ENCODE measurements at regions not wholly inside any gene's neighbourhood (a gene's known extent, or its start where the extent isn't known, plus 50 kb on each side); places are given as distances from the start of the nearest gene placed in this dataset.

DNA sequence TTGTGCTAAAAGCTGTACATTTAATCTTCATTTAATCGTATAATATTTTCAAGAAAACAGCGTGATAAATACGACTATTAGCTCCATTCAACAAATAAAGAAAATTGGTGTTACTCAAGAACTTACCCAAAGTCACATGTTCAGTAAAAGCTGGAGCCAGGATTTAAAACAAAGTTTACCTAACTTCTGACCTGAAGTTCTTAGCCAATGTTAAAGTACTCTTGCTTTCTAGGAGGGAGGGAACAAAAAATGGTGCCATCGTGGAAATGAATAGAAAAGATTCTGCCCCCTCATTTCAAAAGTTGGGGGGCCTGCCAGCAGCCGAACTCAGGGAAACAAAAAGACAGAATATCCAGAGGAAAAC is 395.8 kb downstream of the CD109 start:
- Histone ChIP-seq H3K9me3 (ENCODE audit: low read length) (no peaks in the 10 kb centered on the region), H3K27ac (ENCODE audit: low read length) (no peak overlapping the region), H3K4me2 (ENCODE audit: low read length) (no peak overlapping the region), H3K4me3 (ENCODE audit: low read length) (no peak overlapping the region), H3K79me2 (replicated peaks; ENCODE audit: insufficient read depth, low read length) (no peaks in the 10 kb centered on the region), H4K20me1 (ENCODE audit: insufficient read depth) (no peaks in the 10 kb centered on the region), H3F3A (ENCODE audit: insufficient read depth, low read length, poor library complexity, severe bottlenecking) (no peaks in the 10 kb centered on the region), H2AFZ (ENCODE audit: low read depth, low read length) (no peak overlapping the region), H3K36me3 (ENCODE audit: insufficient read depth, low read length) (no peaks in the 10 kb centered on the region), H3K27me3 (ENCODE audit: insufficient read depth, low read depth, low read length) (no peaks in the 10 kb centered on the region), H3K9me2 (ENCODE audit: insufficient read depth, low read length) (no peaks in the 10 kb centered on the region), H3K9ac (ENCODE audit: low read length) (no peak overlapping the region)
- TF ChIP-seq SMC3 (conservative IDR thresholded peaks at IDR 0.05; ENCODE audit: poor library complexity) (no peak), EP300 (conservative IDR thresholded peaks at IDR 0.05; ENCODE audit: poor library complexity, severe bottlenecking) (no peak), POLR2AphosphoS5 (IDR thresholded peaks at IDR 0.05) (no peak), CTCF (IDR thresholded peaks at IDR 0.05; ENCODE audit: poor library complexity, severe bottlenecking) (no peak), RAD21 (conservative IDR thresholded peaks at IDR 0.05) (no peak), TAF1 (IDR thresholded peaks at IDR 0.05; ENCODE audit: low read depth) (no peak), EZH2 (IDR thresholded peaks at IDR 0.05; ENCODE audit: borderline replicate concordance, insufficient read depth, low read length, poor library complexity, severe bottlenecking) (no peak), MXI1 (conservative IDR thresholded peaks at IDR 0.05; ENCODE audit: poor library complexity, severe bottlenecking) (no peak)
- TF ChIP-seq, protein P1, sequence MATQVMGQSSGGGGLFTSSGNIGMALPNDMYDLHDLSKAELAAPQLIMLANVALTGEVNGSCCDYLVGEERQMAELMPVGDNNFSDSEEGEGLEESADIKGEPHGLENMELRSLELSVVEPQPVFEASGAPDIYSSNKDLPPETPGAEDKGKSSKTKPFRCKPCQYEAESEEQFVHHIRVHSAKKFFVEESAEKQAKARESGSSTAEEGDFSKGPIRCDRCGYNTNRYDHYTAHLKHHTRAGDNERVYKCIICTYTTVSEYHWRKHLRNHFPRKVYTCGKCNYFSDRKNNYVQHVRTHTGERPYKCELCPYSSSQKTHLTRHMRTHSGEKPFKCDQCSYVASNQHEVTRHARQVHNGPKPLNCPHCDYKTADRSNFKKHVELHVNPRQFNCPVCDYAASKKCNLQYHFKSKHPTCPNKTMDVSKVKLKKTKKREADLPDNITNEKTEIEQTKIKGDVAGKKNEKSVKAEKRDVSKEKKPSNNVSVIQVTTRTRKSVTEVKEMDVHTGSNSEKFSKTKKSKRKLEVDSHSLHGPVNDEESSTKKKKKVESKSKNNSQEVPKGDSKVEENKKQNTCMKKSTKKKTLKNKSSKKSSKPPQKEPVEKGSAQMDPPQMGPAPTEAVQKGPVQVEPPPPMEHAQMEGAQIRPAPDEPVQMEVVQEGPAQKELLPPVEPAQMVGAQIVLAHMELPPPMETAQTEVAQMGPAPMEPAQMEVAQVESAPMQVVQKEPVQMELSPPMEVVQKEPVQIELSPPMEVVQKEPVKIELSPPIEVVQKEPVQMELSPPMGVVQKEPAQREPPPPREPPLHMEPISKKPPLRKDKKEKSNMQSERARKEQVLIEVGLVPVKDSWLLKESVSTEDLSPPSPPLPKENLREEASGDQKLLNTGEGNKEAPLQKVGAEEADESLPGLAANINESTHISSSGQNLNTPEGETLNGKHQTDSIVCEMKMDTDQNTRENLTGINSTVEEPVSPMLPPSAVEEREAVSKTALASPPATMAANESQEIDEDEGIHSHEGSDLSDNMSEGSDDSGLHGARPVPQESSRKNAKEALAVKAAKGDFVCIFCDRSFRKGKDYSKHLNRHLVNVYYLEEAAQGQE (IDR thresholded peaks at IDR 0.05; ENCODE audit: borderline replicate concordance) = no peak

GRCh38 chr6:74091136-74091793 is 395.3 kb downstream of the CD109 start:
- Histone ChIP-seq H3K27ac (ENCODE audit: low read length) (no peak overlapping the region), H3K36me3 (ENCODE audit: insufficient read depth, low read length) (no peaks in the 10 kb centered on the region), H3K27me3 (ENCODE audit: insufficient read depth, low read depth, low read length) (no peaks in the 10 kb centered on the region), H3K9me3 (ENCODE audit: low read length) (no peaks in the 10 kb centered on the region), H3K79me2 (replicated peaks; ENCODE audit: insufficient read depth, low read length) (no peaks in the 10 kb centered on the region), H4K20me1 (ENCODE audit: insufficient read depth) (no peaks in the 10 kb centered on the region), H3K9me2 (ENCODE audit: insufficient read depth, low read length) (no peaks in the 10 kb centered on the region), H3K4me2 (ENCODE audit: low read length) (no peak overlapping the region), H3F3A (ENCODE audit: insufficient read depth, low read length, poor library complexity, severe bottlenecking) (no peaks in the 10 kb centered on the region), H3K9ac (ENCODE audit: low read length) (no peak overlapping the region), H3K4me3 (ENCODE audit: low read length) (no peak overlapping the region), H2AFZ (ENCODE audit: low read depth, low read length) (no peak overlapping the region)
- no peak for TF ChIP-seq MXI1 (conservative IDR thresholded peaks at IDR 0.05; ENCODE audit: poor library complexity, severe bottlenecking)
- peak; percentile 68 for TF ChIP-seq CTCF (IDR thresholded peaks at IDR 0.05; ENCODE audit: poor library complexity, severe bottlenecking)
- no peak for TF ChIP-seq POLR2AphosphoS5 (IDR thresholded peaks at IDR 0.05)
- no peak for TF ChIP-seq EZH2 (IDR thresholded peaks at IDR 0.05; ENCODE audit: borderline replicate concordance, insufficient read depth, low read length, poor library complexity, severe bottlenecking)
- TF ChIP-seq SMC3 (conservative IDR thresholded peaks at IDR 0.05; ENCODE audit: poor library complexity) = peak; percentile 66
- TF ChIP-seq RAD21 (conservative IDR thresholded peaks at IDR 0.05) = peak; percentile 47

Data from neural cell (in vitro differentiated cells).